ENCODE measurements at regions not wholly inside any gene's neighbourhood (a gene's known extent, or its start where the extent isn't known, plus 50 kb on each side); places are given as distances from the start of the nearest gene placed in this dataset.

DNA sequence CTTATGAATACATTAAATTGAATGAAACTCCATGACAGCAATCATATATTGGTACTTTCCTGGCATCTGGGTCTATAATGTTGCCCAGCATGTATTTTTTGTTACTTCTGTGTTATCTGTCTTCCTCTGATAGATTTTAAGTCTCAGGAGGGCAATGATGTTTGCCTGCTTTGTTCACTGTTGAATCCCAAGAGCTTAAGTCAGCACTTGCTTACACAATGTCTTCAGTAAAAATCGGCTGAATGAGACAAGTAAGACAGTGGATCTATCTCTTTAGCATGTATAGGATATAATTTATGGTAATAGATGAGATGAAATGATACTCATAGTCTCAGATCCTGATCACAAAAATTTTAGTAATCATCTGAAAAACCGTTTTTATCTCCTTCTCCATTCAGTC, 1034.9 kb upstream of the EPHA7 start:
- TF ChIP-seq, protein P1, sequence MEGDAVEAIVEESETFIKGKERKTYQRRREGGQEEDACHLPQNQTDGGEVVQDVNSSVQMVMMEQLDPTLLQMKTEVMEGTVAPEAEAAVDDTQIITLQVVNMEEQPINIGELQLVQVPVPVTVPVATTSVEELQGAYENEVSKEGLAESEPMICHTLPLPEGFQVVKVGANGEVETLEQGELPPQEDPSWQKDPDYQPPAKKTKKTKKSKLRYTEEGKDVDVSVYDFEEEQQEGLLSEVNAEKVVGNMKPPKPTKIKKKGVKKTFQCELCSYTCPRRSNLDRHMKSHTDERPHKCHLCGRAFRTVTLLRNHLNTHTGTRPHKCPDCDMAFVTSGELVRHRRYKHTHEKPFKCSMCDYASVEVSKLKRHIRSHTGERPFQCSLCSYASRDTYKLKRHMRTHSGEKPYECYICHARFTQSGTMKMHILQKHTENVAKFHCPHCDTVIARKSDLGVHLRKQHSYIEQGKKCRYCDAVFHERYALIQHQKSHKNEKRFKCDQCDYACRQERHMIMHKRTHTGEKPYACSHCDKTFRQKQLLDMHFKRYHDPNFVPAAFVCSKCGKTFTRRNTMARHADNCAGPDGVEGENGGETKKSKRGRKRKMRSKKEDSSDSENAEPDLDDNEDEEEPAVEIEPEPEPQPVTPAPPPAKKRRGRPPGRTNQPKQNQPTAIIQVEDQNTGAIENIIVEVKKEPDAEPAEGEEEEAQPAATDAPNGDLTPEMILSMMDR (conservative IDR thresholded peaks at IDR 0.05) = no peak
- TF ChIP-seq EZH2 (IDR thresholded peaks at IDR 0.05; ENCODE audit: low read depth) = no peak
